Endothelial cell of umbilical vein (primary cell): ENCODE measurements at regions not wholly inside any gene's neighbourhood (a gene's known extent, or its start where the extent isn't known, plus 50 kb on each side); places are given as distances from the start of the nearest gene placed in this dataset.

ENCODE experiments used
- BruUV-seq: library from RNA; stranded (reverse); fragments of 400-500 nt; replicated peaks from 2 replicates; lab custom pipeline; 2021; lab: Mats Ljungman, UMichigan
- CTCF ChIA-PET: fragments of 300-600, 350-600 bp; sonication (Branson Sonifier 250); formaldehyde crosslinking; loops from one replicate; lab custom pipeline; 2021; ENCODE audit warnings: antibody characterized with exemption, inconsistent platforms; lab: Charles Lee
- POLR2A ChIA-PET: fragments of 300-600, 350-600 bp; sonication (Branson Sonifier 250); formaldehyde crosslinking; loops from one replicate; lab custom pipeline; 2021; ENCODE audit warnings: antibody characterized with exemption, inconsistent platforms; lab: Charles Lee
- DNase-seq: peaks from one replicate; pipeline ENCODE4 v3.0.0-alpha.2; 2011; ENCODE audit warnings: low read depth, low spot score
- FAIRE-seq: peaks from 2 replicates; lab custom pipeline; 2011; peaks lifted over from hg19 to GRCh38; lab: Jason Lieb, UNC
- H2AFZ ChIP-seq: 2 replicates; pipeline ENCODE4 v1.6.0; 2012; ENCODE audit warnings: low read depth, low read length, control low read depth, inconsistent platforms
- H3K27ac ChIP-seq: 2 replicates; pipeline ENCODE4 v1.5.1; 2011; ENCODE audit warnings: low read depth, mild to moderate bottlenecking, control low read depth, low read length, moderate library complexity; ENCODE audit not compliant: insufficient read depth
- H3K27me3 ChIP-seq, 2 experiments: 2 replicates each; pipeline versions ENCODE4 v1.6.0 to v1.6.1; 2011; ENCODE audit warnings: low read length in 2 of 2, mixed read lengths in 1 of 2; ENCODE audit not compliant: control insufficient read depth in 2 of 2, insufficient read depth in 2 of 2
- H3K36me3 ChIP-seq, 2 experiments: 2 replicates in 1 of 2; 3 replicates in 1 of 2; pipeline ENCODE4 v1.5.1; 2011; ENCODE audit warnings: low read length in 2 of 2, mild to moderate bottlenecking in 1 of 2, moderate library complexity in 1 of 2; ENCODE audit not compliant: control insufficient read depth in 2 of 2, insufficient read depth in 2 of 2; ENCODE audit errors: extremely low read depth in 1 of 2
- H3K4me1 ChIP-seq: 3 replicates; pipeline ENCODE4 v1.5.1; 2011; ENCODE audit warnings: mild to moderate bottlenecking, low read length; ENCODE audit not compliant: control insufficient read depth, insufficient read depth; ENCODE audit errors: extremely low read depth
- H3K4me2 ChIP-seq: 2 replicates; pipeline ENCODE4 v1.6.1; 2011; ENCODE audit warnings: low read length, control low read depth, mixed read lengths; ENCODE audit not compliant: insufficient read depth
- H3K4me3 ChIP-seq, 3 experiments: fragments of 200-600 bp in 1 of 3; sonication (generic), shearing (Covaris generic) in 1 of 3; replicated peaks in 1 of 3; 2 replicates each; pipeline ENCODE4 v1.5.1; 2011 to 2016; ENCODE audit warnings: control low read depth in 3 of 3, low read length in 3 of 3, mild to moderate bottlenecking in 2 of 3, inconsistent platforms in 1 of 3, low read depth in 1 of 3, moderate library complexity in 1 of 3; ENCODE audit not compliant: insufficient read depth in 1 of 3
- H3K79me2 ChIP-seq: 2 replicates; pipeline ENCODE4 v1.6.0; 2012; ENCODE audit warnings: low read length, inconsistent platforms; ENCODE audit not compliant: control insufficient read depth, insufficient read depth
- H3K9ac ChIP-seq: replicated peaks from 2 replicates; pipeline ENCODE3; 2011; ENCODE audit warnings: low read length, control low read depth; ENCODE audit not compliant: insufficient read depth; ENCODE audit errors: extremely low read depth
- H3K9me1 ChIP-seq: replicated peaks from 3 replicates; pipeline ENCODE4 v1.6.0; 2011; ENCODE audit warnings: mild to moderate bottlenecking, low read length; ENCODE audit not compliant: control insufficient read depth, insufficient read depth; ENCODE audit errors: extremely low read depth
- H3K9me3 ChIP-seq: replicated peaks from 2 replicates; pipeline ENCODE4 v1.5.1; 2012; ENCODE audit warnings: low read length, inconsistent platforms; ENCODE audit not compliant: control insufficient read depth, insufficient read depth
- H4K20me1 ChIP-seq: replicated peaks from 2 replicates; pipeline ENCODE3; 2011; ENCODE audit warnings: mild to moderate bottlenecking, low read length; ENCODE audit not compliant: control insufficient read depth, insufficient read depth; ENCODE audit errors: extremely low read depth
- EZH2 ChIP-seq: IDR thresholded peaks from 2 replicates; pipeline ENCODE4 v1.6.1; 2012; ENCODE audit warnings: borderline replicate concordance, low read depth, mild to moderate bottlenecking, moderate library complexity, low read length, inconsistent platforms; ENCODE audit not compliant: severe bottlenecking
- FOS ChIP-seq: IDR thresholded peaks from 2 replicates; pipeline ENCODE4 v1.6.1; 2011; ENCODE audit warnings: mild to moderate bottlenecking, low read length, moderate library complexity, borderline replicate concordance; ENCODE audit not compliant: insufficient read depth
- GATA2 ChIP-seq: IDR thresholded peaks from 2 replicates; pipeline ENCODE4 v1.7.0; 2011; ENCODE audit warnings: low read depth, mild to moderate bottlenecking, moderate library complexity, mixed read lengths, low read length; ENCODE audit not compliant: insufficient read length, insufficient read depth
- JUN ChIP-seq: IDR thresholded peaks from 2 replicates; pipeline ENCODE4 v1.6.1; 2011; ENCODE audit warnings: borderline replicate concordance, low read depth; ENCODE audit not compliant: insufficient read length, insufficient read depth
- MAX ChIP-seq: IDR thresholded peaks from 2 replicates; pipeline ENCODE4 v1.6.1; 2011; ENCODE audit not compliant: insufficient read depth, insufficient read length
- MYC ChIP-seq: IDR thresholded peaks from one replicate; pipeline ENCODE4 v1.6.1; 2011; ENCODE audit warnings: mild to moderate bottlenecking, low read depth, low read length
- POLR2A ChIP-seq: IDR thresholded peaks from 2 replicates; pipeline ENCODE4 v1.6.1; 2012; ENCODE audit warnings: low read depth, mild to moderate bottlenecking, control low read depth, low read length
- POLR2AphosphoS5 ChIP-seq: IDR thresholded peaks from 2 replicates; pipeline ENCODE4 v1.6.1; 2012; ENCODE audit warnings: low read depth, mild to moderate bottlenecking, control low read depth, low read length, moderate library complexity; ENCODE audit not compliant: insufficient read depth
- dilution Hi-C: fragments of 300-500 bp; cut with MboI; formaldehyde crosslinking; loops from one replicate; pipeline ENCODE4 v1.15.0; 2019; ENCODE audit warnings: low sequenced_read_pairs; ENCODE audit not compliant: extremely low pct_ligation_motif_present
- intact Hi-C: fragments of 100-400 bp; cut with micrococcal nuclease; formaldehyde crosslinking; loops from one replicate; pipeline ENCODE4 v1.10.0; 2022
- TF ChIP-seq, protein P1 (sequence below), 2 donors: IDR thresholded peaks; 1 replicate in 1 of 2; 2 replicates in 1 of 2; pipeline ENCODE4 v1.5.1; 2011; ENCODE audit warnings: low read length in 2 of 2, mild to moderate bottlenecking in 2 of 2, moderate library complexity in 2 of 2, control low read depth in 1 of 2, inconsistent platforms in 1 of 2, low read depth in 1 of 2; ENCODE audit not compliant: insufficient read depth in 1 of 2; ENCODE audit errors: extremely low read depth in 1 of 2

GRCh38 chr15:24733659-24734058 is 58.1 kb downstream of the NPAP1 start:
- ChIA-PET POLR2A (no interaction called here), CTCF (no interaction called here)
- no peak overlapping the region for H3K27ac ChIP-seq
- BruUV-seq = no TSS peak
- no peak overlapping the region for H2AFZ ChIP-seq
- no peaks in the 10 kb centered on the region for H3K27me3 ChIP-seq
- no peaks in the 10 kb centered on the region for H3K4me1 ChIP-seq
- H3K79me2 ChIP-seq = no peaks in the 10 kb centered on the region
- no peak for TF ChIP-seq EZH2
- no peak for TF ChIP-seq FOS
- TF ChIP-seq POLR2AphosphoS5 = no peak
- TF ChIP-seq, protein P1, sequence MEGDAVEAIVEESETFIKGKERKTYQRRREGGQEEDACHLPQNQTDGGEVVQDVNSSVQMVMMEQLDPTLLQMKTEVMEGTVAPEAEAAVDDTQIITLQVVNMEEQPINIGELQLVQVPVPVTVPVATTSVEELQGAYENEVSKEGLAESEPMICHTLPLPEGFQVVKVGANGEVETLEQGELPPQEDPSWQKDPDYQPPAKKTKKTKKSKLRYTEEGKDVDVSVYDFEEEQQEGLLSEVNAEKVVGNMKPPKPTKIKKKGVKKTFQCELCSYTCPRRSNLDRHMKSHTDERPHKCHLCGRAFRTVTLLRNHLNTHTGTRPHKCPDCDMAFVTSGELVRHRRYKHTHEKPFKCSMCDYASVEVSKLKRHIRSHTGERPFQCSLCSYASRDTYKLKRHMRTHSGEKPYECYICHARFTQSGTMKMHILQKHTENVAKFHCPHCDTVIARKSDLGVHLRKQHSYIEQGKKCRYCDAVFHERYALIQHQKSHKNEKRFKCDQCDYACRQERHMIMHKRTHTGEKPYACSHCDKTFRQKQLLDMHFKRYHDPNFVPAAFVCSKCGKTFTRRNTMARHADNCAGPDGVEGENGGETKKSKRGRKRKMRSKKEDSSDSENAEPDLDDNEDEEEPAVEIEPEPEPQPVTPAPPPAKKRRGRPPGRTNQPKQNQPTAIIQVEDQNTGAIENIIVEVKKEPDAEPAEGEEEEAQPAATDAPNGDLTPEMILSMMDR (IDR thresholded peaks at IDR 0.05; ENCODE audit: extremely low read depth in 1 of 2, insufficient read depth in 1 of 2, low read depth in 1 of 2, low read length in 2 of 2) = no peak
- TF ChIP-seq POLR2A = no peak
- TF ChIP-seq GATA2 = no peak
- no peak for TF ChIP-seq JUN
- no peak for TF ChIP-seq MYC
- no peak for TF ChIP-seq MAX
- H3K36me3 ChIP-seq = no peaks in the 10 kb centered on the region
- no peak overlapping the region for H3K4me2 ChIP-seq
- no peaks in the 10 kb centered on the region for H3K9me1 ChIP-seq
- H3K4me3 ChIP-seq = no peak overlapping the region
- dilution Hi-C loops (no loop called here), intact Hi-C loops (no loop called here)
- no peak for FAIRE-seq
- H4K20me1 ChIP-seq = no peaks in the 10 kb centered on the region
- no peak overlapping the region for H3K9ac ChIP-seq
- peaks cover 6% of the 10 kb centered on the region for H3K9me3 ChIP-seq
- no peak for DNase-seq
